Lower leg skin (tissue), 4 donors: ENCODE measurements at regions not wholly inside any gene's neighbourhood (a gene's known extent, or its start where the extent isn't known, plus 50 kb on each side); places are given as distances from the start of the nearest gene placed in this dataset.

Source experiments
- DNase-seq, 2 donors: peaks; one replicate each; pipeline ENCODE4 v3.0.0-alpha.2; 2019; ENCODE audit warnings: low spot score in 2 of 2
- H3K4me3 ChIP-seq: fragments of 200-600 bp; sonication (generic); 2 replicates; pipeline ENCODE4 v1.5.1; 2017; ENCODE audit warnings: mild to moderate bottlenecking, low read depth; ENCODE audit not compliant: poor library complexity, severe bottlenecking
- POLR2A ChIP-seq, 2 donors: fragments of 450-650 bp; IDR thresholded peaks; one replicate each; pipeline ENCODE4 v1.6.1; 2016 to 2017; ENCODE audit warnings: antibody characterized with exemption in 2 of 2, mild to moderate bottlenecking in 1 of 2, moderate library complexity in 1 of 2
- WGBS, 2 donors: methylation state at CpG; one replicate each; pipeline ENCODE4 v1.1.5; 2018; 5-methylcytosine and 5-hydroxymethylcytosine counted together
- intact Hi-C: fragments of 100-400 bp; cut with DNase I; formaldehyde crosslinking; loops from one replicate; pipeline ENCODE4 v1.15.0; 2023; ENCODE audit warnings: low total_unique reads
- TF ChIP-seq, protein P1 (sequence below), 3 donors: fragments of 450-650 bp; IDR thresholded peaks; one replicate each; pipeline ENCODE4 v1.5.1; 2016; ENCODE audit warnings: antibody characterized with exemption in 3 of 3, mild to moderate bottlenecking in 3 of 3, moderate library complexity in 2 of 3

DNA sequence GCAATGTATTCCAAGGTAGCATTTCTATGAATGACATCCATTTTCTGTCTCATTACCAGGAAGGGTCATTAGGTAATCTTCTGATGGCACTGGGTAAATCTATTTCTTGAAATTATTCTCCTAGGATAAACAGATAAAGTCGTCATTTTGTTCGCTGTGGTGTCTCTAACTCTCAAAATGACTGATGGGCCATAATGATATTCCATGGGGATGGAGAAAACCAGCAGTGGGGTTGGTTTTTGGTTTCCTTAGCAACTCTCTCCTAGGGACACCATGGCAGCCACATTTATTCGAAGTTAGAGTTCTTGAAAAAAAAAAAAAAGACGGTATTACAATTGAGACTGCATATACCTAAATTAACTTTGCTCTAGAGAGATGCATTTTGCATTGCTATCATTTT, 231.3 kb upstream of the SLCO3A1 start:
- intact Hi-C loops = no loop called here
- no peak for DNase-seq
- no peak for TF ChIP-seq POLR2A (IDR thresholded peaks at IDR 0.05)
- WGBS, 2 donors = 85 to 91% methylated on average over 4 of the region's 4 CpGs
- no peak overlapping the region for H3K4me3 ChIP-seq

DNA sequence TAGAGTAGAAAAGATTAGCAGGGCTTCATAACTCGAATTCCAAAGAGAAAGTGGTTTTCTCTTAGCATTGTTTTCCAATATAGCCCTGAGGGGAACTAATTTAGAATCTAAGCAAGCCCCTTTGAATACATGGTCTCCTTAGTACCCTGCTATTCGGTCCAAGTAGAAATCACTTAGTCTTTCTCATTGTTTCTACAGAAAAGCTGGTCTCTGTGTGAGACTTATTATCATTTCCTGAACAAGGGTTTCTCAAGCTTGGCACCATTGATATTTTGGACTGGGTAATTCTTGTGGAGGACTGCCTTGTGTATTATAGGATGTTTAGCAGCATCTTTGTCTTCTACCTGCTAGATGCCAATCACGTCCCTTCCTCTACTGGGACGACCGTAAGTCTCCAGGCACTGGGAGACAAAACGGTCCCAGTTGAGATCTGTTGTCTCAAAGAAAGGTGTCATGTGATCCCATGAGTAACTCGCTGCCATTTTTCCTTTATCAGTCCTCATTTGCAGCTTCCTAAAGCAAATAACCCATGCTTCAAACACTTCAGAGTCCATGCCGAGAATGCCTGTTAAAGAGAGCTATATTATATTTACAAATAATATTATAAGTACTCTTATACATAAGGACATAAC, 230.7 kb upstream of the SLCO3A1 start:
- intact Hi-C loops = no loop called here
- DNase-seq = no peak
- H3K4me3 ChIP-seq = no peak overlapping the region
- TF ChIP-seq, protein P1, sequence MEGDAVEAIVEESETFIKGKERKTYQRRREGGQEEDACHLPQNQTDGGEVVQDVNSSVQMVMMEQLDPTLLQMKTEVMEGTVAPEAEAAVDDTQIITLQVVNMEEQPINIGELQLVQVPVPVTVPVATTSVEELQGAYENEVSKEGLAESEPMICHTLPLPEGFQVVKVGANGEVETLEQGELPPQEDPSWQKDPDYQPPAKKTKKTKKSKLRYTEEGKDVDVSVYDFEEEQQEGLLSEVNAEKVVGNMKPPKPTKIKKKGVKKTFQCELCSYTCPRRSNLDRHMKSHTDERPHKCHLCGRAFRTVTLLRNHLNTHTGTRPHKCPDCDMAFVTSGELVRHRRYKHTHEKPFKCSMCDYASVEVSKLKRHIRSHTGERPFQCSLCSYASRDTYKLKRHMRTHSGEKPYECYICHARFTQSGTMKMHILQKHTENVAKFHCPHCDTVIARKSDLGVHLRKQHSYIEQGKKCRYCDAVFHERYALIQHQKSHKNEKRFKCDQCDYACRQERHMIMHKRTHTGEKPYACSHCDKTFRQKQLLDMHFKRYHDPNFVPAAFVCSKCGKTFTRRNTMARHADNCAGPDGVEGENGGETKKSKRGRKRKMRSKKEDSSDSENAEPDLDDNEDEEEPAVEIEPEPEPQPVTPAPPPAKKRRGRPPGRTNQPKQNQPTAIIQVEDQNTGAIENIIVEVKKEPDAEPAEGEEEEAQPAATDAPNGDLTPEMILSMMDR (IDR thresholded peaks at IDR 0.05) = no peak
- TF ChIP-seq POLR2A (IDR thresholded peaks at IDR 0.05) = no peak
- 82 to 86% methylated on average over 8 of the region's 8 CpGs for WGBS, 2 donors

DNA sequence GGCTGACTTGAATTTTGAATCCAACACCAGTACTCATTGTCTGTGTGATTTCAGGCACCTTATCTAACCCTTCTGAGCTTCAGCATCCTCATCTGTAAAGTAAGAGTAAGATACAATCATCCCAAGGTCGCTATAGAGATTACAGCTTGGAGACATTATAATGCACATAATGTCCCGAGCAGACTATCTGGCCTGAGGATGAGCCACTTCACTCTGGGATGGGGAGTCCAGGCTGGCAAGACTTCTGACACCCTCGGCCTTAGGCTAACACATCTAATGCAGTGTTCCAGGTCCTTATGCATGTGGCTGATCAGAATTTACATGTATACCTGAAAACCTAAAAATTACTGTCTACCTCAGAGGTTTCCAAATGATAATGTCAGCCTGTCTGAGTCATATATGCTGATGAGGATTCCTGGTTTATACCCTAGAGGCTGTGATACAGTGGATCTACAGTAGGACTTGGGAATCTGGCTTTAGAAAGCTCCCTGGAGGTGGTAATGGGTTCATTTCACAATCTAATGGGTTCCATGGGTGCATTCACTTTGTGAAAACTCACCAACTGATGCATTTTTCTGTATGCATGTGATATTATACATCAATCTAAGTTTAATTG, 229.0 kb upstream of the SLCO3A1 start:
- WGBS, 2 donors = 60 to 83% methylated on average over 3 of the region's 3 CpGs
- intact Hi-C loops = no loop called here
- DNase-seq = no peak
- TF ChIP-seq POLR2A (IDR thresholded peaks at IDR 0.05) = no peak
- TF ChIP-seq, protein P1 (IDR thresholded peaks at IDR 0.05) = no peak
- H3K4me3 ChIP-seq = no peak overlapping the region

DNA sequence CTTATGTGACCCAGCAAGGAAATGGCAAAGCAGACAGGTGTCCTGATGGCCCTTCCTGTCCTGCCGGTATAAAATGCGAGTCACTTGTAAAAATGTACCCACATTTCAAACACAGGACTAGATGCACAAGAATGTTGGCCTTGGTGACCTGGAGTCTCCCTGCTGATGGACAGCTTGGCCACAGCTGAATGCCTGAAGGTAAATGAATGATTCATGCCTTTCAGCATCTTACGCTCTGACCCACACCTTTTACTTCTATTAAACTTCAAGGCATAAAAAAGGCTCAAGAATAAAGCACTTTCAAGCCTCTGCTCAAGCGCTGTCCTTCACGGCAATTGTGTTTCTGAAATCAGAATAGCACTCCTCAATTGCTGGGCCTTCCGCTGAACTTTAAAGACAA, 228.0 kb upstream of the SLCO3A1 start:
- no peak for DNase-seq
- intact Hi-C loops = no loop called here
- no peak overlapping the region for H3K4me3 ChIP-seq
- TF ChIP-seq, protein P1 (IDR thresholded peaks at IDR 0.05) = no peak
- no peak for TF ChIP-seq POLR2A (IDR thresholded peaks at IDR 0.05)
- 82 to 85% methylated on average over 6 of the region's 6 CpGs for WGBS, 2 donors

DNA sequence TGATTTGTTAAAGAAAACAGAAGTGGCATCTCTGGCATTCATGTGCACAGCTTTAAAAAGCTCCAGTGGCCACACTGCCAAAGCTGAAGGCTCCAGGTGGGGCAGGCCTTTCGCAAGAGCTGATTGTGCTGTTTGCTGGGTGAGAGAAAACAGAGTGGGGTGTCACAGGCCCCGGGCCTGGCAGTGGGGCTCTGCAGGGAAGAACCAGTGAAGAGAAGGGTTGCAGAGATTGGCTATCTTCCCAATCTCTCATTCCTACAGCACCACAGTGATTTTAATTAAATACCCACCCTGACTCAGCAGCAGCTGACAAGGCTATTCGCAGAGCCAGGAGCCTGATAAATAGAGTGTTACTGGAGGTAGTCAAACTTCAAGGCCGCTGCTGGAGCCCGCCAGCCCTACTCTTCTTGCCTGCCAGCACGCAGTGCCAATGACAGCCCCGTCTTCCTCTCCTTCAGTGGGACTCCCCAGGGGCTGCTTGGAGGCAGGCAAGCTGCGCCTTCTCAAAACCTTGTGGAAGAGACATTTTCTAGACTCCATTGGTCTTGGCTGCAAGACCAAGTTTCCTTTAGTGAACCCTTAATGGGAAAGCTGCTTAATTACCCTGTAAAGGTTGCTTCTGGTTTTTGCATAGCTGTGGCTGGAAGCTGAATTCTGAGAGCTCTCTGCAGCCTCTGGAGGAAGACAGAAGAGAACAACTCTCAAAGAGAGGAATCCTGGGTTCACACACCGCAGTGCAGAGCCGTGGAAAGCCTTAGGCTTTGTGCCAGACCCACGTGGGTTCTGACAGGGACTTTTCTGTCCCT, 225.8 kb upstream of the SLCO3A1 start:
- intact Hi-C loops = no loop called here
- TF ChIP-seq, protein P1 (IDR thresholded peaks at IDR 0.05) = no peak
- no peak for TF ChIP-seq POLR2A (IDR thresholded peaks at IDR 0.05)
- H3K4me3 ChIP-seq = no peak overlapping the region
- no peak for DNase-seq
- 61 to 68% methylated on average over 11 of the region's 11 CpGs for whole genome bisulfite sequencing, 2 donors

DNA sequence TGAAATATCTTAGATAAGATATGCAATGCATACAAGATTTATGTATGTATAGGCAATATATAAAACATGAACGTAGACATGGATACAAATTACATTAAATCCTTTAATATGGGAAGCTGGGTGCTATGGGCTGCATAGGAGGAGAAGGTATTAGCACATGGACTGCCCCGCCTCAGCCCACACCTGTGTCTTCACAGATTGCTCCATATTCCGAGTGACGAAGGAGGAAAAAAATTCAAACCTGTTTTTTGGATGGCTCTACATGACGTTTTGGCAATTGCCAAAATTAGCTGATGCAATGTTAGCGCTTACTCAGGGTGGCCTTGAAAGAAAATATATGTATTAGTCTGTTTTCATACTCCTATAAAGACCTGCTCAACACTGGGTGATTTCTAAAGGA, 223.4 kb upstream of the SLCO3A1 start:
- intact Hi-C loops = no loop called here
- TF ChIP-seq, protein P1 (IDR thresholded peaks at IDR 0.05) = no peak
- no peak for TF ChIP-seq POLR2A (IDR thresholded peaks at IDR 0.05)
- no peak overlapping the region for H3K4me3 ChIP-seq
- 57 to 60% methylated on average over 6 of the region's 6 CpGs for WGBS, 2 donors
- no peak for DNase-seq
